ENCODE measurements at regions not wholly inside any gene's neighbourhood (a gene's known extent, or its start where the extent isn't known, plus 50 kb on each side); places are given as distances from the start of the nearest gene placed in this dataset.
"Not testable (repeated sequence)": the region's sequence is repeated elsewhere in the genome, so short reads cannot be mapped to it uniquely, and the experiment has no call there.

DNA sequence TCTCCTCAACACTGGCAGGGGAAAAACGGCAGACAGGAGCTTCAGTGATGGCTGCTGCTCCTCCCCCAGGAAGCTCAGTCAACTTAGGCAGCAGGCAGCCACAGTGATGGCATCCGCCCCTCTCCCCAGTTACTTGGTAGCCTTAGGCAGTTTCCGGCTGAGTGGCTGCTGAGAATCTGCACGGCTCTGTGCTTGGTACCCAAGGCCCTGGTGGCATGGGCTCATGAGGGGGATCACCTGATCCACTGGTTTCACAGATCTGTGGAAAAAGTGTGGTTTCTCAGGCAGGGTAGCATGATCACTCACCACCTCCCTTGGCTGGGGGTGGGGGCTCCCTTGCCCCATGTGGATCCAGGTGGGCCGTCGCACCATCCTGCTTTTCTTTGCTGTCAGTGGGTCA, 244.6 kb upstream of the MDGA2 start:
- H3K36me3 ChIP-seq = no peaks in the 10 kb centered on the region
- no peak overlapping the region for H3K27ac ChIP-seq
- H3K27me3 ChIP-seq = no peaks in the 10 kb centered on the region
- TF ChIP-seq EP300 (IDR thresholded peaks at IDR 0.05; ENCODE audit: low read depth) (no peak), POLR2AphosphoS5 (IDR thresholded peaks at IDR 0.05) (no peak), POLR2A (IDR thresholded peaks at IDR 0.05) (no peak)
- TF ChIP-seq, protein P1, sequence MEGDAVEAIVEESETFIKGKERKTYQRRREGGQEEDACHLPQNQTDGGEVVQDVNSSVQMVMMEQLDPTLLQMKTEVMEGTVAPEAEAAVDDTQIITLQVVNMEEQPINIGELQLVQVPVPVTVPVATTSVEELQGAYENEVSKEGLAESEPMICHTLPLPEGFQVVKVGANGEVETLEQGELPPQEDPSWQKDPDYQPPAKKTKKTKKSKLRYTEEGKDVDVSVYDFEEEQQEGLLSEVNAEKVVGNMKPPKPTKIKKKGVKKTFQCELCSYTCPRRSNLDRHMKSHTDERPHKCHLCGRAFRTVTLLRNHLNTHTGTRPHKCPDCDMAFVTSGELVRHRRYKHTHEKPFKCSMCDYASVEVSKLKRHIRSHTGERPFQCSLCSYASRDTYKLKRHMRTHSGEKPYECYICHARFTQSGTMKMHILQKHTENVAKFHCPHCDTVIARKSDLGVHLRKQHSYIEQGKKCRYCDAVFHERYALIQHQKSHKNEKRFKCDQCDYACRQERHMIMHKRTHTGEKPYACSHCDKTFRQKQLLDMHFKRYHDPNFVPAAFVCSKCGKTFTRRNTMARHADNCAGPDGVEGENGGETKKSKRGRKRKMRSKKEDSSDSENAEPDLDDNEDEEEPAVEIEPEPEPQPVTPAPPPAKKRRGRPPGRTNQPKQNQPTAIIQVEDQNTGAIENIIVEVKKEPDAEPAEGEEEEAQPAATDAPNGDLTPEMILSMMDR (IDR thresholded peaks at IDR 0.05) = no peak
- intact Hi-C loops (cut with DNase I; ENCODE audit: low total_unique reads) = loop anchor here (10.0 kb wide), 1 partner anchor 1485 kb away; no protein-coding TSS in a partner anchor
- WGBS, 2 donors (ENCODE audit: low coverage in 1 of 2) = 83% methylated on average over 6 of the region's 6 CpGs; no CpG with 5 or more reads in 1 of the 2 donors
- in situ Hi-C loops (cut with MboI; ENCODE audit: low pct_ligation_motif_present in 1 of 4, low pct_unique_long_range_greater_than_20kb in 1 of 4, low sequenced_read_pairs in 3 of 4) = no loop called here
- H3K4me1 ChIP-seq = no peaks in the 10 kb centered on the region
- H3K9me3 ChIP-seq = no peaks in the 10 kb centered on the region
- H3K4me3 ChIP-seq = no peak overlapping the region
- DNase-seq = no peak

DNA sequence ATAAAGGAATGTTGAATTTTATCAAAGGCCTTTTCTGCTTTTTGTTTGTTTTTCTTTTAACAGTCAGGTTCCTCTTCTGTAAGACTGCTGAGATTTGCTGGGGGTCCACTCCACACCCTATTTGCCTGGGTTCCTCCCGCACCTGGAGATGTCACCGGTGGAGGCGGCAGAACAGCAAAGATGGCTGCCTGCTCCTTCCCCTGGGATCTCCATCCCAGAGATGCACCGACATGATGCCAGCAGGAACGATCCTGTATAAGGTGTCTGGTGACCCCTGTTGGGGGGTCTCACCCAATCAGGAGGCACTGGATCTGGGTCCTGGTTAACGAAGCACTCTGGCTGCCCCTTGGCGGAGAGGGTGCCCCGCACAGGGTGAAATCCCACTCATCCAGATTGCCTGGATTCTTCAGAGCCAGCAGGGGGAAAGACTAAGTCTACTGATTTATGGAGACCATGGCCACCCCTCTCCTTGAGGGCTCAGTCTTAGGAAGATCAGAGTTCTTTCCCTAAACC, 244.0 kb upstream of the MDGA2 start:
- intact Hi-C loops (cut with DNase I; ENCODE audit: low total_unique reads) (loop anchor here (10.0 kb wide), 1 partner anchor 1485 kb away; no protein-coding TSS in a partner anchor), in situ Hi-C loops (cut with MboI; ENCODE audit: low pct_ligation_motif_present in 1 of 4, low pct_unique_long_range_greater_than_20kb in 1 of 4, low sequenced_read_pairs in 3 of 4) (no loop called here)
- Histone ChIP-seq H3K9me3 (no peaks in the 10 kb centered on the region), H3K27me3 (no peaks in the 10 kb centered on the region), H3K27ac (no peak overlapping the region), H3K4me1 (no peaks in the 10 kb centered on the region), H3K36me3 (no peaks in the 10 kb centered on the region), H3K4me3 (no peak overlapping the region)
- WGBS, 2 donors (ENCODE audit: low coverage in 1 of 2) = 89% methylated on average over 6 of the region's 8 CpGs; no CpG with 5 or more reads in 1 of the 2 donors
- TF ChIP-seq, protein P1 (IDR thresholded peaks at IDR 0.05) = no peak
- TF ChIP-seq POLR2AphosphoS5 (IDR thresholded peaks at IDR 0.05) = no peak
- TF ChIP-seq EP300 (IDR thresholded peaks at IDR 0.05; ENCODE audit: low read depth) = no peak
- DNase-seq = no peak

DNA sequence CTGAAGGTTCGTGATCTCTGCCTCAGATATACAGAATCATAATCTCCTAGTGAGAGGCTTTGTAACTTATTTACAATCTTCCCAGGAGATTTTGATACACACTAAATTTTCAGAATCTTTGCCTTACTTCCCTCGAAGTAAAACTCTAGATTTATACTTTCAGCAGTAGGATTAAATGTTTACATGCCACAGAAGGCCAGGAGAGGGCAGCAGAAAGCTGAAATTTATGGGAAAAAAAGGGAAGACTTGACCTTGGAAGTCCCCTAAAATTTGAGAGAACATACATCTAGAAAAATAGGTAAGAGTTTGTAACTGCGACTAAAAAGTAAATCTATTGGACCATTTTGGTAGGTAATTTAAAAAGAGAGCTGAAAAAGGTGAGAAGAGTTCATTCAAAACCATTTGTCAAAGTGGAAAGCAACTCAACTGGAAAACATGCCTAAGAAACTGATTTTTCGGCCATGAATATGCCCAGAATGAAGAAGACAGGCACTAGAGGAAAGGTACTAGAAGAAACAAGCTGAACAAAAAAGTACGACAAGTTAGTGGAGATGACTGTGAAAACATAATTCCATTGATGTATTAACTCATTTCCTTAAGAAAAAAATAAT, 242.0 kb upstream of the MDGA2 start:
- intact Hi-C loops (cut with DNase I; ENCODE audit: low total_unique reads) = loop anchor here (10.0 kb wide), 1 partner anchor 1487 kb away; no protein-coding TSS in a partner anchor
- DNase-seq = no peak
- Histone ChIP-seq H3K27me3 (no peaks in the 10 kb centered on the region), H3K36me3 (no peaks in the 10 kb centered on the region), H3K4me3 (no peak overlapping the region), H3K9me3 (no peaks in the 10 kb centered on the region), H3K27ac (no peak overlapping the region), H3K4me1 (no peaks in the 10 kb centered on the region)
- in situ Hi-C loops (cut with MboI; ENCODE audit: low pct_ligation_motif_present in 1 of 4, low pct_unique_long_range_greater_than_20kb in 1 of 4, low sequenced_read_pairs in 3 of 4) = no loop called here
- 47 to 48% methylated on average over 5 of the region's 5 CpGs for WGBS, 2 donors (ENCODE audit: low coverage in 1 of 2)
- TF ChIP-seq, protein P1 (IDR thresholded peaks at IDR 0.05) = peak in 2 of 5 experiments; percentile 33 to 37
- TF ChIP-seq POLR2A (IDR thresholded peaks at IDR 0.05) (no peak), POLR2AphosphoS5 (IDR thresholded peaks at IDR 0.05) (no peak), EP300 (IDR thresholded peaks at IDR 0.05; ENCODE audit: low read depth) (no peak)

DNA sequence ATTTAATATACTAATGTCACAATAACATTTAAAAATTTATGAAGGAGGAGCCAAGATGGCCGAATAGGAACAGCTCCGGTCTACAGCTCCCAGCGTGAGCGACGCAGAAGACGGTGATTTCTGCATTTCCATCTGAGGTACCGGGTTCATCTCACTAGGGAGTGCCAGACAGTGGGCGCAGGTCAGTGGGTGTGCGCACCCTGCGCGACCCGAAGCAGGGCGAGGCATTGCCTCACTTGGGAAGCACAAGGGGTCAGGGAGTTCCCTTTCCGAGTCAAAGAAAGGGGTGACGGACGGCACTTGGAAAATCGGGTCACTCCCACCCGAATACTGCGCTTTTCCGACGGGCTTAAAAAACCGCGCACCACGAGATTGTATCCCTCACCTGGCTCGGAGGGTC, 225.7 kb upstream of the MDGA2 start:
- H3K27me3 ChIP-seq; H3K4me1 ChIP-seq; H3K27ac ChIP-seq; H3K4me3 ChIP-seq; H3K36me3 ChIP-seq; DNase-seq; H3K9me3 ChIP-seq; in situ Hi-C loops (cut with MboI; ENCODE audit: low pct_ligation_motif_present in 1 of 4, low pct_unique_long_range_greater_than_20kb in 1 of 4, low sequenced_read_pairs in 3 of 4); intact Hi-C loops (cut with DNase I; ENCODE audit: low total_unique reads): not testable (repeated sequence)
- WGBS, 2 donors (ENCODE audit: low coverage in 1 of 2) = 94 to 97% methylated on average over 5 to 25 of the region's 25 CpGs

DNA sequence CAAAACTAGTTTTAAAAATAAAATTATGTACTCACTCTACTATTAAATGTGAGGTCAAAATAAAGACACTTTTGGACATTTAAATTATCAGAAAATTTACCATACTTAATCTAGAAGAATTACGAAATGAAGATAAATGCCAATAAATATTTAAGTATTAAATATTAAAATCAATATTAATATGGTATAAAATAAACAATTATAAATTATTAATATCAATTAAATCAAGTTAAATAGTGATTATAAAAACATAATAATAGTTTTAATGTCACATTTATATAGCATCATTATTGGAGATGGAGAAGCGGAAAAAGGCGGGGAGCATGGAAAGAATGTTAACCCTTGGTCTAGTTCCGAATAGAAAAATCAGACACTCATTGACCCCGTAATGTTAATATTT, 224.3 kb upstream of the MDGA2 start:
- H3K36me3 ChIP-seq = no peaks in the 10 kb centered on the region
- H3K4me1 ChIP-seq = no peaks in the 10 kb centered on the region
- H3K27me3 ChIP-seq = no peaks in the 10 kb centered on the region
- 78 to 82% methylated on average over 5 of the region's 5 CpGs for WGBS, 2 donors (ENCODE audit: low coverage in 1 of 2)
- no peaks in the 10 kb centered on the region for H3K9me3 ChIP-seq
- TF ChIP-seq, protein P1 (IDR thresholded peaks at IDR 0.05) = no peak
- TF ChIP-seq POLR2AphosphoS5 (IDR thresholded peaks at IDR 0.05) = no peak
- TF ChIP-seq EP300 (IDR thresholded peaks at IDR 0.05; ENCODE audit: low read depth) = no peak
- intact Hi-C loops (cut with DNase I; ENCODE audit: low total_unique reads) = no loop called here
- H3K4me3 ChIP-seq = no peak overlapping the region
- H3K27ac ChIP-seq = no peak overlapping the region
- no peak for DNase-seq
- in situ Hi-C loops (cut with MboI; ENCODE audit: low pct_ligation_motif_present in 1 of 4, low pct_unique_long_range_greater_than_20kb in 1 of 4, low sequenced_read_pairs in 3 of 4) = no loop called here
